VCaP (cell line): ENCODE measurements at regions not wholly inside any gene's neighbourhood (a gene's known extent, or its start where the extent isn't known, plus 50 kb on each side); places are given as distances from the start of the nearest gene placed in this dataset.

Experiments
- H3K27ac ChIP-seq: fragments of 450-650 bp; 2 replicates; pipeline ENCODE4 v1.5.1; 2017
- CTCF ChIP-seq: fragments of 450-650 bp; conservative IDR thresholded peaks from 2 replicates; pipeline ENCODE4 v1.5.1; 2017; ENCODE audit warnings: mild to moderate bottlenecking, moderate library complexity

GRCh38 chr10:92756201-92757065 is 66.7 kb downstream of the HHEX start:
- peak overlapping the region; percentile 70 for H3K27ac ChIP-seq
- TF ChIP-seq CTCF, result no peak

GRCh38 chr10:92757066-92757710 is 67.4 kb downstream of the HHEX start:
- no peak for TF ChIP-seq CTCF
- H3K27ac ChIP-seq, result peak overlapping the region; percentile 70

- TF ChIP-seq CTCF, result no peak
- peak overlapping the region; percentile 70 for H3K27ac ChIP-seq
Measured at GRCh38 chr10:92757711-92758104, 68.0 kb downstream of the HHEX start.

GRCh38 chr10:92758594-92758993 is 68.8 kb downstream of the HHEX start:
- peak overlapping the region; percentile 70 for H3K27ac ChIP-seq
- no peak for TF ChIP-seq CTCF

- no peak overlapping the region for H3K27ac ChIP-seq
- TF ChIP-seq CTCF, result no peak
Measured at GRCh38 chr10:92760609-92761008, 70.9 kb downstream of the HHEX start.

- H3K27ac ChIP-seq, result no peak overlapping the region
- TF ChIP-seq CTCF, result no peak
Measured at GRCh38 chr10:92761571-92761970, 71.8 kb downstream of the HHEX start.

GRCh38 chr10:92763634-92764155 is 73.9 kb downstream of the HHEX start:
- no peak overlapping the region for H3K27ac ChIP-seq
- no peak for TF ChIP-seq CTCF
